ENCODE measurements at regions not wholly inside any gene's neighbourhood (a gene's known extent, or its start where the extent isn't known, plus 50 kb on each side); places are given as distances from the start of the nearest gene placed in this dataset.

DNA sequence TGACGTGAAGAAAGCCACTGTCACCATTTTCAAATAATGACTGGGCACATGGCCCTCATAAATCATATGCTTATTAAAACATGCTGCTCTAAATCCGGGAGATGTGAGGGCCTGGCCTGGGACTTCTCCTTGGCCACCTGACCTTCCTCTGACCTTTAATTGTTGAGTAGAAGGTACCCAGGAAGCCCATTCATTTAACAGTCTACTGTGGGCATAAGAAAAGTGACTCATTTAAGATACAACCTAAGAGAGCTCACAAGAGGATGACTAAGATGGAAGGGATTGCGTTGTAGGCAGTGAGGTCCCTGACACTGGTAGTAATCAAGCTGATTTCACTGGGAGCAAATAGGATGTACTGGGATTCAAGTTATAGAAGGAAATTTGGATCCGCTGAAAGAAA is 203.4 kb upstream of the GPR26 start:
- H3K4me3 Mint-ChIP-seq (ENCODE audit: low read depth): no peak overlapping the region

DNA sequence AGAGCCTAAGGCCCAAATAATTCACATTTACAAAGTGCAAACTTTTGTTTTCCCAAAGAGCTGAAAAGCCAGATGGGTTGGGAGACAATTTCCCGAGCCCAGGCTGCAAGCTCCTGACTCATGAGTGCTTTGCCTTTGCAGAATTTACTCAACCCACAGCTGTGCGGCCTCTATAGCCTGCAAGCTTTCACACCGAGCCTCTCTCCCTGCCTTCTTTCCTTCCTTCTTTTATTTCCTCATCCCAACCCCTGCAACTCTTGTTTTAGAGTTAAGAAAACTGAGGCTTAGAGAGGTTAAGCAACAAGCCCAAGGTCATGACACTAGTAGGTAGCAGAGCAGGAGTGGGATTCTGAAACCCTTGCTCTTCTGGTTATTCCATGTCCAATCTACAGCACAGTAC is 203.0 kb upstream of the GPR26 start:
- no peaks in the 10 kb centered on the region for H3K27me3 Mint-ChIP-seq (ENCODE audit: low read depth)
- H3K36me3 Mint-ChIP-seq (ENCODE audit: low read depth): no peaks in the 10 kb centered on the region
- no peak overlapping the region for H3K4me3 Mint-ChIP-seq (ENCODE audit: low read depth)
- intact Hi-C loops (cut with micrococcal nuclease): no loop called here
- no peak for DNase-seq (ENCODE audit: low spot score)
- no peaks in the 10 kb centered on the region for H3K9me3 Mint-ChIP-seq
- H3K27ac Mint-ChIP-seq: no peak overlapping the region
- H3K4me1 Mint-ChIP-seq (ENCODE audit: low read depth): no peaks in the 10 kb centered on the region

More for the DNA sequence above, 203.4 kb upstream of the GPR26 start:
- Mint-ChIP-seq H3K4me1 (ENCODE audit: low read depth) (no peaks in the 10 kb centered on the region), H3K27me3 (ENCODE audit: low read depth) (no peaks in the 10 kb centered on the region), H3K36me3 (ENCODE audit: low read depth) (no peaks in the 10 kb centered on the region), H3K27ac (no peak overlapping the region), H3K9me3 (no peaks in the 10 kb centered on the region)
- no peak for DNase-seq (ENCODE audit: low spot score)
- intact Hi-C loops (cut with micrococcal nuclease): no loop called here

DNA sequence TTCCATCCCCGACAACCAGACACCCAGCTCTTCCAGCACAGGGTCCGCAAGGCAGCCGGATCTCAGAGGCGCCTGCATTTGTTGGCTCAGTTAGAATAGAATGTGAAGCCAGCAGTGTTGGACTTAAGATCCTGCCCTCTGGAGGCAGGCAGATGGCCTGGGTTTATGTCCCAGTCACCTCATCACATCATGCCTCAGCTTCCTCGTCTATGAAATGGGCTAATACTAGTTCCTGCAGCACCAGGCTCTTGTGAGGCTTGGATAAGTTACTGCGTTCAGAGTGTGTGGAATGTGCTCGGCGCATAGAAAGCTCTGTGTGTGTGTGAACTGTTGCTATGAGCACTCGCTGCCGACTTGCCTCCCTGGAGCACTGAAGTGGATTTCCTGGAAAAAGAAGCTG is 202.5 kb upstream of the GPR26 start:
- Mint-ChIP-seq H3K27ac (no peak overlapping the region), H3K4me3 (ENCODE audit: low read depth) (no peak overlapping the region), H3K27me3 (ENCODE audit: low read depth) (no peaks in the 10 kb centered on the region), H3K9me3 (no peaks in the 10 kb centered on the region), H3K4me1 (ENCODE audit: low read depth) (no peaks in the 10 kb centered on the region), H3K36me3 (ENCODE audit: low read depth) (no peaks in the 10 kb centered on the region)
- DNase-seq (ENCODE audit: low spot score): no peak
- intact Hi-C loops (cut with micrococcal nuclease): no loop called here

DNA sequence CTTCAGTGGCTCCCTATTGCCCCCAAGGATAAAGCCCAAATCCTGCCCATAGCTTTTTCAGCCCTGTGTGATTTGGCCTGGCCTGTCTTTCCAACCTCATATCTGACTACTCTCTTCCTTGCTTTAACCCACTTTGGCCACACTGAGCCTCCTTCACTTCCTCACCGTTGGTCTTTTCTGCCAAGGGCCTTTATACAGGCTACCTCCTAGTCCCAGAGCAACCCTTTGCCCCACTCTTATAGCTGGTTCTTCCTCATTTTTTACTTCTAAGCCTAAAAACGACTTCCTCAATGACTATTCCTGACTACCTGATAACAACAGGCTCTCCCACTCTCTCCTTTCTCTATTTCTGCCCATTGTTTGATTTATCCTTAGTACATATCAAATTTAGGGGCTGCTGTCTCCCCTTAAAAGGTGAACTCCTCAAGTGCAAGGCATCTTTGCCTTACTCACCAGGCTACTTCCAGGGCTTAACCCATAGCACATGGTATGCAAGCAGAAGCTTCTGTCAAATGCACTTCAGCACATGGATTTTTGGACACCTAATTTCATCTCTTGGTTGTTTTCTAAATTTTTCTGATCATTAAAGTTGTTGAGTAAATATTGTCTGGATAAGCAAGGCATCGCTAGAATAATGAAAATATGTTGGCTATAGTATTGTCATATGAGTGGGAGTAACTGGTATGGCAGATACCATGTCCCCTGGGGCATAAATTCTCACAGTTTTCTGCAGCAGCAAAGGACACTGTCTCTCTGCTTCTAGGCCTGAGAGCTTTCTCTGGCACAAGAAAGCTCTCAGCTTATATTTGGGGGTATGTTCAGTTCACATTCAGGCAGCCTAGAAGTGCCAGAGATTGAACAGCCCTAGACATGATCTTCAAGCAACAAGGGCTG is 201.5 kb upstream of the GPR26 start:
- no peaks in the 10 kb centered on the region for H3K9me3 Mint-ChIP-seq
- DNase-seq (ENCODE audit: low spot score): no peak
- H3K4me1 Mint-ChIP-seq (ENCODE audit: low read depth): no peaks in the 10 kb centered on the region

DNA sequence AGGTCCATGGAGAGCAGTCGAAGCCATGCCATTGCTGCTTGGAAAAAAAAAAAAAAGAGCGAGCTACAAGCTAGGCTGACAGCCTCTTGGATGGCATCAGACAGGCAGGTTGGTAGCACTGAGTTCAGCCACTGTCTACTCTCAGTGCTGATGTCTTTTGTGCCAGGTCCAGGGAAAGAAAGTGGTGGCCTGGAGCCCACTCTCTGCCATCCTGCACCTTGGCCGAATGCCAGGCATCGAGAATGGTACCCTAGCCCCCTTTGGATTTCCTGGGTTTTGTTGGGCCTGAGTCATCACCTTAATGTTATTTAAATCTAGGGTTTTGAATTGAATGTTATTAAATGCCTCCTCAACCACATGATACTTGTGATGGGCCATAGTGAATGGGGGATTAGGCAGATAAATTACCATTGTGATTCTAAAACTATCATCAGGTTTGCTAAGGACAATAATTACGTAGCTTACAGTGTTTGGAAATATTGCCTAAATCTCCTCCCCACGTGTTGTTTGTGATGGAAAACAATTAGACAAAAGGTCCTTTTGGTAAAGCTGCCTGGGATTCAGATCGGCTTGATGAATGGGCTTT is 195.7 kb upstream of the GPR26 start:
- Mint-ChIP-seq H3K4me1 (ENCODE audit: low read depth) (no peaks in the 10 kb centered on the region), H3K4me3 (ENCODE audit: low read depth) (no peak overlapping the region), H3K9me3 (no peaks in the 10 kb centered on the region), H3K36me3 (ENCODE audit: low read depth) (no peaks in the 10 kb centered on the region), H3K27me3 (ENCODE audit: low read depth) (no peaks in the 10 kb centered on the region), H3K27ac (no peak overlapping the region)
- no peak for DNase-seq (ENCODE audit: low spot score)
- intact Hi-C loops (cut with micrococcal nuclease): no loop called here

More for the DNA sequence above, 201.5 kb upstream of the GPR26 start:
- Mint-ChIP-seq H3K36me3 (ENCODE audit: low read depth) (no peaks in the 10 kb centered on the region), H3K27me3 (ENCODE audit: low read depth) (no peaks in the 10 kb centered on the region), H3K4me3 (ENCODE audit: low read depth) (no peak overlapping the region), H3K27ac (no peak overlapping the region)
- intact Hi-C loops (cut with micrococcal nuclease): no loop called here

DNA sequence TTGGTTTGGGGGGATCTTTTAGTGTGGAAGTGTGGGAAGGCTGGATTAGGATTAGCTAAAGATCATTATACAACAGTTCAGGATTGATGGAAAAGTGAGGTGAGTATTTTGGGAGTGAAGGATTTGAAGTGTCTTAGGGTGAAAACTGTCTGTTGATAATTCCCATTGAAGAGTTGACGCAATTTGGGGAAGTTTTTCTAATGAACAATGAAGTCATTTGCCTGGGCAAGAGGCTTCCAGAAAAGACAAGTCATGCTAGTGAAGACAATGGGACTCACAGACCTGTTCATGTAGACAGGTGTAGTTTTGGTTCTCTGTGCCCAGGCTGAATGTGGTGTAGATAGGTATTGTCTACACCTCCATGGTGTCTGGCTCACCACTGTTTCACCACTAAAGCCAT is 194.3 kb upstream of the GPR26 start:
- Mint-ChIP-seq H3K27me3 (ENCODE audit: low read depth) (peaks cover 2% of the 10 kb centered on the region), H3K27ac (no peak overlapping the region), H3K4me3 (ENCODE audit: low read depth) (no peak overlapping the region), H3K4me1 (ENCODE audit: low read depth) (no peaks in the 10 kb centered on the region), H3K9me3 (no peaks in the 10 kb centered on the region), H3K36me3 (ENCODE audit: low read depth) (no peaks in the 10 kb centered on the region)
- no peak for DNase-seq (ENCODE audit: low spot score)
- intact Hi-C loops (cut with micrococcal nuclease): no loop called here

DNA sequence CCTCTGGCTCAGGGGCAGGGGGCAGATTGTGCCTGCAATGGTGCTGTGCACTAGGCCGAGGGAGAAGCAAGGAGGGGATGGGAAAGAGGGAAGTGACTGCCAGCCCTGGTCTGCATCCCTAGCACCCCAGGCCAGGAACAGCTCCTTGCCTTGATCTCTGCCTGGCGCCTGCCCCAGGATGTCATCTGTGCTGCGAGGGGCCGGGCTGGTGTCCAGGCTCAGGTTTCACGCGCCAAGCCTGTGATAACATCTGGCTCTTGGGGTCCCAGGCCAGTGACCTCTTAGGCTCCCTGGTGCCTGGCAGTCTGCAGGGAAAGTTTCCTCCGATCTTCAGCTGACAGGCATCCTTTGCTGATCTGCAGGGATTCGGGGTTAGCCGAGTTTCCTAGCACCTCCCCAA is 193.5 kb upstream of the GPR26 start:
- H3K36me3 Mint-ChIP-seq (ENCODE audit: low read depth): no peaks in the 10 kb centered on the region
- no peak for DNase-seq (ENCODE audit: low spot score)
- H3K9me3 Mint-ChIP-seq: no peaks in the 10 kb centered on the region
- peaks cover 2% of the 10 kb centered on the region for H3K27me3 Mint-ChIP-seq (ENCODE audit: low read depth)
- no peak overlapping the region for H3K4me3 Mint-ChIP-seq (ENCODE audit: low read depth)
- intact Hi-C loops (cut with micrococcal nuclease): no loop called here
- H3K4me1 Mint-ChIP-seq (ENCODE audit: low read depth): no peaks in the 10 kb centered on the region
- H3K27ac Mint-ChIP-seq: no peak overlapping the region

GRCh38 chr10:123474700-123475099 is 191.5 kb upstream of the GPR26 start:
- H3K36me3 Mint-ChIP-seq (ENCODE audit: low read depth): no peaks in the 10 kb centered on the region
- no peaks in the 10 kb centered on the region for H3K9me3 Mint-ChIP-seq
- DNase-seq (ENCODE audit: low spot score): no peak
- H3K27ac Mint-ChIP-seq: no peak overlapping the region
- H3K4me3 Mint-ChIP-seq (ENCODE audit: low read depth): no peak overlapping the region
- H3K27me3 Mint-ChIP-seq (ENCODE audit: low read depth): peaks cover 4% of the 10 kb centered on the region
- intact Hi-C loops (cut with micrococcal nuclease): no loop called here
- no peaks in the 10 kb centered on the region for H3K4me1 Mint-ChIP-seq (ENCODE audit: low read depth)

DNA sequence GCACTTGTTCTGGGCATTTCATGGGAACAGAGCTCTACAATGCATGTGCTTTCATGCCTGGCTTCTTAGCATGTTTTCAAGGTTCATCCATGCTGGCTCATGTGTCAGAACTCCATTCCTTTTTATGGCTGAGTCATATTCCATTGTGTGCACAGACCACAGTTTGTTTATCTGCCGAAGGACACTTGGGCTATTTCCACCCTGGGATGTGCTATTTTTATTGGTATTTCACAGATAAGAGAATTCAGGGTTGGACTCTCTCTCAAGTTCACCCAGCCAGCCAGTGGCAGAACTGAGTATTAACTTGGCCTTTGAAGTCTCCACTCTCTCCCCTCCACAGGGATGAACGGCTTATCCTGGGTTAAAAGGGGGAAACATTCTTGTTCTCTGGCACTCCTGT is 190.7 kb upstream of the GPR26 start:
- H3K9me3 Mint-ChIP-seq: no peaks in the 10 kb centered on the region
- H3K27ac Mint-ChIP-seq: no peak overlapping the region
- intact Hi-C loops (cut with micrococcal nuclease): no loop called here

GRCh38 chr10:123478116-123478515 is 188.0 kb upstream of the GPR26 start:
- H3K36me3 Mint-ChIP-seq (ENCODE audit: low read depth): no peaks in the 10 kb centered on the region
- H3K27me3 Mint-ChIP-seq (ENCODE audit: low read depth): peaks cover 4% of the 10 kb centered on the region
- no peak for DNase-seq (ENCODE audit: low spot score)
- H3K4me3 Mint-ChIP-seq (ENCODE audit: low read depth): no peak overlapping the region
- H3K27ac Mint-ChIP-seq: no peak overlapping the region
- H3K9me3 Mint-ChIP-seq: no peaks in the 10 kb centered on the region
- intact Hi-C loops (cut with micrococcal nuclease): no loop called here
- H3K4me1 Mint-ChIP-seq (ENCODE audit: low read depth): no peaks in the 10 kb centered on the region

More for the DNA sequence above, 190.7 kb upstream of the GPR26 start:
- H3K27me3 Mint-ChIP-seq (ENCODE audit: low read depth): peaks cover 4% of the 10 kb centered on the region
- no peak overlapping the region for H3K4me3 Mint-ChIP-seq (ENCODE audit: low read depth)
- H3K4me1 Mint-ChIP-seq (ENCODE audit: low read depth): no peaks in the 10 kb centered on the region
- H3K36me3 Mint-ChIP-seq (ENCODE audit: low read depth): no peaks in the 10 kb centered on the region
- DNase-seq (ENCODE audit: low spot score): no peak

DNA sequence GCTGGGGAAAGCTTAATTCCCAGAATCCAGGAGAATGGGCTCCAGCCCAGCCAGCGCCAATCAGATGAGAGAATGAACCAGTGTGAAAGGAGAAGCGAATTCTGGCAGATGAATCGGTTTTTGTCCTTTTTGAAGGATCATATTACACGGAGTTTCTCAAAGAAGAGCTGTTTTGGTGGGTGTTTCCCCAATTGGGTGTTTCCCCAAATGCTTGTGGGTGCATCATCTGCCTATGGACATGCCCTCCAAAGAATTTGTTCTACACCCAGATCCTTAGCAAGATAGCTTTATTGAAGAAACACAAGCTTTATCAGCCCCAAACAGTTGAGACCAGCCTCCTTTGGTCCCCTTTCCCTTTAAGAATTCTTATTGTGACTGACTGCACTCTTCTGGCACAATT is 186.5 kb upstream of the GPR26 start:
- Mint-ChIP-seq H3K27me3 (ENCODE audit: low read depth) (peaks cover 4% of the 10 kb centered on the region), H3K4me1 (ENCODE audit: low read depth) (no peaks in the 10 kb centered on the region), H3K9me3 (no peaks in the 10 kb centered on the region), H3K4me3 (ENCODE audit: low read depth) (no peak overlapping the region), H3K27ac (no peak overlapping the region), H3K36me3 (ENCODE audit: low read depth) (no peaks in the 10 kb centered on the region)
- DNase-seq (ENCODE audit: low spot score): no peak
- intact Hi-C loops (cut with micrococcal nuclease): no loop called here

DNA sequence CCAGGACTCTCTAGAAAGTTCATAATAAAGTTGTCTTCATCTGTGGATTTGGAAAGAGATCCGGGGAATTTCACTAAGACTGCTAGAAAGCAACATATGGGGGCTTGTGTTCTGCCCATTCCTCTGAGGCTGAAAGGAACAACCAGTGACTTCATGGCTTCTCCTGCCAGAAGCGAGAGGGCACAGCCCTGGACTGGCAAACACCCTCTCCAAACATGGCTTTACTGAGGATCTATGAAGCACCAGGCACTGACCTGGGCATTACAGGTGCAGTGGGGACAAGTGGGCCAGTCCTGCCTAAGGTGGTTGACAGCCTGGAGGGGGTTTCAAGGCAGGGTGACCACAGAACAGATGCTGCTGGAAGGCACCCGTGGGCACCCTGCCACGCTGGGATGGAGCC is 185.8 kb upstream of the GPR26 start:
- H3K9me3 Mint-ChIP-seq: no peaks in the 10 kb centered on the region
- intact Hi-C loops (cut with micrococcal nuclease): no loop called here

DNA sequence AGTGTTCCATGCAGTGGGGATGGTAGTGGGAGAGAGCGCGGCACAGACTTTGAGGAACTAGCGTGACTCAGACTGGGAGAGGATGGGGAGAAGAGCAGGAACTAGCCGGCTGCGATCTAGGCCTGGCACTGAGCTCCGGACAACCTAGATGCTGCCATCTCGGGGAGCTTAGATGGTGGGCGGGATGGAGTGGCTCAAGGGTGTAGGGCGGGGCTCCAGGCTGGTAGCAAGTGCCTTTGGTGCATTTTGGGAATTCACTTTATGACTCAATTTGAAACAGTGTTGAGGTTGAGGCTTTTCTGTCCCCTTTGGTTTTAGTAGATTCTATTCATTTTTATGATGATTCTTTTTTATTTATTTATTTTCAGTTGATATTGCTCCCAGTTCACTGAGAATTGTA is 185.3 kb upstream of the GPR26 start:
- no peaks in the 10 kb centered on the region for H3K4me1 Mint-ChIP-seq (ENCODE audit: low read depth)
- no peak overlapping the region for H3K4me3 Mint-ChIP-seq (ENCODE audit: low read depth)
- no peaks in the 10 kb centered on the region for H3K9me3 Mint-ChIP-seq
- no peak overlapping the region for H3K27ac Mint-ChIP-seq
- no peaks in the 10 kb centered on the region for H3K36me3 Mint-ChIP-seq (ENCODE audit: low read depth)
- no peak for DNase-seq (ENCODE audit: low spot score)
- peaks cover 4% of the 10 kb centered on the region for H3K27me3 Mint-ChIP-seq (ENCODE audit: low read depth)
- intact Hi-C loops (cut with micrococcal nuclease): no loop called here

More for the DNA sequence above, 185.8 kb upstream of the GPR26 start:
- no peak for DNase-seq (ENCODE audit: low spot score)
- H3K4me3 Mint-ChIP-seq (ENCODE audit: low read depth): no peak overlapping the region
- no peak overlapping the region for H3K27ac Mint-ChIP-seq
- no peaks in the 10 kb centered on the region for H3K4me1 Mint-ChIP-seq (ENCODE audit: low read depth)
- H3K36me3 Mint-ChIP-seq (ENCODE audit: low read depth): no peaks in the 10 kb centered on the region
- peaks cover 4% of the 10 kb centered on the region for H3K27me3 Mint-ChIP-seq (ENCODE audit: low read depth)

Measured in activated T-helper 2 cell treated with anti-CD3 and anti-CD28 coated beads, Interferon-gamma antibody, Interleukin-2, Interleukin-4, amounts not matched to agents 10 μg/mL and 5 μg/mL and 100 μg/mL, durations not matched to agents 14 hours and 24 hours and 36 hours (primary cell).